ENCODE measurements at regions not wholly inside any gene's neighbourhood (a gene's known extent, or its start where the extent isn't known, plus 50 kb on each side); places are given as distances from the start of the nearest gene placed in this dataset.

- DNase-seq, result no peak
These were observed 214.3 kb upstream of the NUDT4 start for GRCh38 chr12:93163260-93164036.

DNA sequence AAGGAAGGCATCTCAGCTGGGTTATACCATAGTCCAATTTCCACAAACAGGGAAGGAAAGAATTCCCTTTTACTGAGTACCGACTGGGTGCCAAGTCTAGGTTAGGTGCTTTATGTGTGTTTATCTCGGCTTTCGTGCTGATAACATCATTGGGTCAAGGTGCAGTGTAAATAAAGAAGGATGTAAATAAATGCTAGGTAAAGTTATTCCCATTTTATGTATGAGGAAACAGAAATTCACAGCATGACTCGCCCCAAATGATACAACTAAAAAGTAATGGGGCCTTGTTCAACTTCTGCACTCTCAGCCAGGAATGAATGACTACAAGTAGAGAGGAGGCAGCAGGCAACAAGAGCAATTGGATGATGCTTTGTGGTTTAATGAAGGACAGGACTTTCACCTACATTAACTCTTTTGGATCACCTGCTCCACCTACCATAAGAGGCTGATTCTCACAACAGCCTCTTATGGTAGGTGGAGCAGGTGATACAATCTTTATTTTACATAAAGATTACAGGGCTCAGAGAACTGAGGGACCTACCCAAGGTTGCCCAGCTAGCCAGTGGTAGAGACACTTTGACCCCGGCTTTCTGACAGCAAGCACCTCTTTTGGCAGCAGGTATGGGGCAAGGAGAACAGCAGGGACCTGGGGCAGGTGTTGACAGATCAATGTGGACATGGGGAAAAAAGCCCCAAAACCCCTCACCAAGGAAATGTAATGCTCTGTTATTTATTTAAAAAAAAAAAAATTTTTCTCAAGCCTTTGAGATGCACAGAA lies 213.4 kb upstream of the NUDT4 start:
- no peak for DNase-seq

- no peak for DNase-seq
These were observed 212.3 kb upstream of the NUDT4 start for GRCh38 chr12:93165384-93165932.

- DNase-seq, result no peak
These were observed 211.0 kb upstream of the NUDT4 start for GRCh38 chr12:93166541-93167307.

DNA sequence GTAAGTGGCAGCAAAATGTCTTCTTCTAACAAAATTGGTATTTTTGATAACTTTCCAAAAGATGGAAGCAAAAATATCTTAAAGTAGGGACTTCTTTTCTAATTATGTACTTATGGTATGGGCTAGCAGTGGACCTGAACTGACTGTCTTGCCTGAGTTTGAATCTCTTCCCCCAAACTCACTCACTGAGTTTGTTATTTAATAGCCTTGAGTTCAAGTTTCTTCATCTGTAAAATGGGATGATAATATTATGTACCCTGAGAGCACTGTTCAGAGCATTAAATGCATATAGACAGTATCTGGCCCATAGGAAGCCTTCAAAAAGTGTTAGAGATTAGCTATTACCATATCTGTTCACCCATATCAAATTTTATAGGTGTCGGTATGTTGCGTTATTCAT lies 210.4 kb upstream of the NUDT4 start:
- DNase-seq, result no peak

DNA sequence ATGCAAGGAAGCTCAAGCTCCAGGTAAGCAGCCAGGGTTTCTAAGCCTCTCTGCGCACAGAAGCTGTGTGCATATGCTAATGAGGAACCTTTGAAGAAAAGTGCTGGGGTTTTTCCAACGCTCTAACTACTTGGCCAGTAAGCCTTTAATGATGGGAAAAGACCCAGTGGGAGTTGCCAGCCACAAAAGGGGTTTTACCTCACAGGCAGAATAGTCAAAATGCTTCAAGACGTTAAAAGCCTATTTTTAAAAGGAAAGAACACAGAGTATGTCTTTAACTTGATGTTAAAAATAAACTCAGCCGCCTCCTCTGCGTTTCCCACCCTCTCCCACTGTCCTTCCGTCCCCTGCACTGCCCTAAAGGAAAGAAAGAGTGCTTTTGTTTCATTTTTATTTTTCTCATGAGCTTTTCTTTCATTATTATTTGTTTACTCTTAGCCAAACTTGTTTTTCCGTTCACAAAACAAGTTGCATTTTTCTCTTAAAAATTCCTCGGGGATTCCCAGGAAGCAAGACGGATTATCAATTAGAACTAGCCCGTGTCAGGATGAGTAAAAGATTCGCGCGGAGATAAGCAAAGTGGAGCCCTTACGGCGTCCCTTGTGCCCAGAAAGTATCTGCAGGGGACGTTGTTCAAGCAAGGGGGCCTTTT lies 209.8 kb upstream of the NUDT4 start:
- no peak for DNase-seq

- no peak for DNase-seq
These were observed 209.0 kb upstream of the NUDT4 start for GRCh38 chr12:93168751-93169150.

GRCh38 chr12:93169536-93169935 lies 208.2 kb upstream of the NUDT4 start:
- DNase-seq, result no peak

DNA sequence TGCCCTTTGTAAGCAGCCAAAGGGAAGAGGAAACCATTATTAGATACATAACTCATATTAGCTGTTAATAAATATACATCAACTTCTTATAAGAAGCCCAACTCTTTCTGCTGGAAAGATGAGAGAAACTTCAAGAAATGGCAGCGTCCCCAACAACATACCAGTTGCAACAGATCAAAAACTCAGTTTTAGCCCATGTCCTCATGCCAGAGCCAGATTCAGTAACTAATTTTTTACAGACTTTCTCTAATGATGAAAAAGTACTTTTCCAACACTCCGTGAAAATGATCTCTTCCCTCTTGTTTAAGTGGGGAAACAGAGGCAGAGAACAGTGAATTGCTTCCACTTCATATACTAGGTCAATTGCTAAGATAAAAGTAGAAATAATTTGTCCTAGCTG lies 206.8 kb upstream of the NUDT4 start:
- no peak for DNase-seq

DNA sequence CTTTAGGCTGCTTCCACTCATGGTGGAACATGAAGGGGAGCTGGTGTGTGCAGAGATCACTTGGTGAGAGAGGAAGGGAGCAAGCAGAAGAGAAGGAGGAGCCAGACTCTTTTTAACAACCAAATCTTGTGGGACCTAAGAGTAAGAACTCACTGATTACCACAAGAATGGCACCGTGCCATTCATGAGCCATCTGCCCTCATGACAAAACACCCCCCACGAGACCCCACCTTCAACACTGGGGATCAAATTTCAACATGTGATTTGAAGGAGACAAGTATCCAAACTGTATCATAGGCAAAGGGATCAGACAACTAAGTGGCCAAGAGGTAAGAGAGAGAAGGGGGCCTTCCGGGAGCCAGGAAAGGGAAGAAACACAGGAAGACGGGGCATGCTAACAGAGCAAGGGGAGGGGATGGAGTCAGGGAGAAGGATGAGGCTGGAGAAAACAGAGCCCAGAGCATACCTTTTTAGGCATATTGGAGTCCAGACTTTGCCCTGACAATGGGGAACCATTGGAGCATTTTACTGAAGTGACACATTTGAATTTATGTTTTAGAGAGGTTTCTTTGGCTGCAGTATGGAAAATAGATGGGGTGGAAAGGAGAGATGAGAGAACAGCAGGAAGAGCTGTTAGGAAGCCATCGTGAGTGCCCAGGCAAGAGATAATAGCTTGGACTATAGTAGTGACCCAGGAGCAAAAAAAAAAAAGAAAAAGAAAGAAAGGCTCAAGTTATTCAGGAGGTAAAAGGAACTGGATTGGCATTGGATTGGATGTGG lies 204.4 kb upstream of the NUDT4 start:
- no peak for DNase-seq

GRCh38 chr12:93174048-93174447 lies 203.7 kb upstream of the NUDT4 start:
- no peak for DNase-seq

DNA sequence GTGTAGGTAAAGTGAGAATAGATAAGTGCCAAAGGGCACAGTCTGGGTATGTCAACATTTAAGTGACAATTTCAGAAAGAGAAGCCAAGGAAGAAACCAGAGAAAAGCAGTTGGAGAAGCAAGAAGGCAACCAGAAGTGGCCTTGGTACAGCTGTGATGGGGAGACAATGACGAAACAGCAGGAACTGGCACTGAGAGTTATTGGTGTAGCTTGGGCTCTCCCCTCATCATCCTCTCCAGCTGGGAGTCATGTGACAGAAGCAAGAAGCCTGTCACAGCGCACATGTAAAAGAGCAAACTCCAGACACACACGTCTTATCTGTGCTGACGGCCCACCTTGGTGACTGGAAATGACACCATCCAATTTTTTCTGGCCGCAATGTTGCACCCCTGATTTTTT lies 203.3 kb upstream of the NUDT4 start:
- DNase-seq, result no peak

GRCh38 chr12:93176165-93176564 lies 201.6 kb upstream of the NUDT4 start:
- no peak for DNase-seq

DNA sequence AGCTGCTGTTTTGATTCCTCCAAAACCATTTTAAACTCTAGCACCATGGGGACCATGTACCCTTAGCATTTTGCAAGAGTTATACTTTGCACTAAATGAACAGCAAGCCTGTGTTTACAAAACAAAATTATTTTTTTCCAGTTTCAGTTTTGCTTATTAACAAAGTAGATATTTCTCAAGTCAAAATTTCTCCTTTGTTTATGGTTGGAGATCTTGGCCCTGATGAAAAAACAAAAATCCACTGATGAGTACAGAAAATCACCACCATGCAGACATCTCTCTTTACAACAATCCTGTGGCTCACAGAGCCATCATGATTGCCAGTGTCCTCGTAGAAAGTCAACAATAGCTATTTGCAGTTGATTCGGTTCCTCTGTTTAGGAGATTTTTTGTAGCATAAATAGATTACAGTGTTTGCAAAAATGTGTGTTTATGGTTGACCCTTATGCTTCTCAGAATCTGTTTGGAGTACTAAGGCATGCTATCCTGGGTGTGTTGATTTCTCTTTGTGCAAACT lies 201.1 kb upstream of the NUDT4 start:
- no peak for DNase-seq

GRCh38 chr12:93177208-93178153 lies 200.2 kb upstream of the NUDT4 start:
- no peak for DNase-seq

GRCh38 chr12:93178154-93178878 lies 199.4 kb upstream of the NUDT4 start:
- no peak for DNase-seq

- no peak for DNase-seq
These were observed 197.9 kb upstream of the NUDT4 start for GRCh38 chr12:93179792-93180191.

GRCh38 chr12:93180566-93180965 lies 197.2 kb upstream of the NUDT4 start:
- no peak for DNase-seq

- DNase-seq, result no peak
These were observed 196.2 kb upstream of the NUDT4 start for GRCh38 chr12:93181409-93181965.
